22Rv1 (cell line): ENCODE measurements at regions not wholly inside any gene's neighbourhood (a gene's known extent, or its start where the extent isn't known, plus 50 kb on each side); places are given as distances from the start of the nearest gene placed in this dataset.

ENCODE experiments used
- H3K27ac ChIP-seq: fragments of 450-650 bp; 2 replicates; pipeline ENCODE4 v1.5.1; 2017
- CTCF ChIP-seq: fragments of 450-650 bp; IDR thresholded peaks from 2 replicates; pipeline ENCODE4 v1.5.1; 2017; ENCODE audit warnings: mild to moderate bottlenecking
- ZFX ChIP-seq: fragments of 450-650 bp; IDR thresholded peaks from 2 replicates; pipeline ENCODE4 v1.6.1; 2017; ENCODE audit warnings: antibody characterized with exemption, borderline replicate concordance

DNA sequence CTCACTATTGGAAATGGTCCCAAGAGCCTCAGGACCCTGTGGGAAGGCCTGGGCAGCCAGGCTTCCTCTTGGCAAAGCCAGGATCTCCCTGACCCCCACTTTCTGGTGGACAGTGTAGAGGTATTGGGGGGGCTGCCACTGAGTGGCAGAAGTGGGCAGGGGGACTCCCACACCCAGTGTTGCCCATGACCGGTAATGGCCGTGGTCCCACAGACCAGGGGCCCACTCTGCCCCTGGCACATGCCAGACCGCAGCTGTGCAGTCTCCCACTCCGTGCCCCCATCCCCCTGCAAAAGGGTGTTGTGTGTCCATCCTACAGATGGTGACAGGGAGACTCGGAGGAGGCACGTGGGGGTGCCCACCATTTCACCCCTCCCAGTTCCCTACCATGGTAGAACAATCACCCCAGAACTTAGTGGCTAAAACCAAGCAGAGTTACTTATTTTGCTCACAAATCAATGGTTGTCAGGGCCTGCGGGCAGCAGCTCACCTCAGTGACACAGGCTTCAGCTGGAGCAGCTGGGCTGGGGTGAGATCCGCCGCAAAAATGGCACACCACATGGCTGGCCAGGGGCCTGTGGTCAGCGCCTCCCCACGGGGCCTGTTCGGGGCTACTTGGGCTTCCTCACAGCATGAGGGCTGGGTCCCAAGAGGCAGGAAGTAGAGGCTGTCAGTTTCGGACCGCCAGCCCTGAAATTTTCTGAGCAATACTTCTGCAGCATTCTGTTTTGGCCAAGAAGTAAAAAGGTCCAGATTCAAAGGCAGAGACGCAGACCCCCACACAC is 59.0 kb upstream of the ZNF469 start:
- TF ChIP-seq CTCF (no peak), ZFX (no peak)
- no peak overlapping the region for H3K27ac ChIP-seq

DNA sequence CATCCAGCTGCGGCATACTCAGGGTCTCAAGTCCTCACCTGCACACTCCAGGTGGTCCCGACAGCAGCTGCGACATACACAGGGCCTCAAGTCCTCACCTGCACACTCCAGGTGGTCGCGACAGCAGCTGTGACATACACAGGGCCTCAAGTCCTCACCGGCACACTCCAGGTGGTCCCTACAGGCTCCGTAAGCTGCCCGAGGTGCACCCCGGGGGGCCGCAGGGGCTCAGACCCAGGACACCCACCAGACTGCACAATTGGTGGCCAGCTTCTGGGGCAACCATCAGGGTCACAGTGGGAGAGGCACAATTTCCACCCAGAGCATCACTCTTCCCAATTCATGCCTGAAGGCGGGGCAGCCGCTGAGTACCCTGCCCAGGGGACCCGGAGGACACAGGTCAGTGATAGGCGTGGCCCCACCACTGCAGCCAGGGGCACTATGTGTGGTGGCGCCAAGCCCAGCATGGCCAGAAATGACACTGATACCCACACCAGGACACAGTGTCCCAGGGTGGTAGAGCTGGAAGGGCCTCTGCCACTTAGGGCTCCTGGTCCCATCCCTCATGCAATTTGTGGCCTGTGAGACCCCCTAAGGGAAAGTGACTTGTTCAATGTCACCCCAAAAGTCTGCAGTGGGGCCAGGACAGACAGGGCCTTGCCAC is 57.5 kb upstream of the ZNF469 start:
- H3K27ac ChIP-seq: no peak overlapping the region
- TF ChIP-seq CTCF (no peak), ZFX (no peak)

GRCh38 chr16:88325976-88326375 is 56.8 kb upstream of the ZNF469 start:
- TF ChIP-seq CTCF (no peak), ZFX (no peak)
- H3K27ac ChIP-seq: no peak overlapping the region

GRCh38 chr16:88326611-88327485 is 55.9 kb upstream of the ZNF469 start:
- TF ChIP-seq CTCF (no peak), ZFX (no peak)
- no peak overlapping the region for H3K27ac ChIP-seq

DNA sequence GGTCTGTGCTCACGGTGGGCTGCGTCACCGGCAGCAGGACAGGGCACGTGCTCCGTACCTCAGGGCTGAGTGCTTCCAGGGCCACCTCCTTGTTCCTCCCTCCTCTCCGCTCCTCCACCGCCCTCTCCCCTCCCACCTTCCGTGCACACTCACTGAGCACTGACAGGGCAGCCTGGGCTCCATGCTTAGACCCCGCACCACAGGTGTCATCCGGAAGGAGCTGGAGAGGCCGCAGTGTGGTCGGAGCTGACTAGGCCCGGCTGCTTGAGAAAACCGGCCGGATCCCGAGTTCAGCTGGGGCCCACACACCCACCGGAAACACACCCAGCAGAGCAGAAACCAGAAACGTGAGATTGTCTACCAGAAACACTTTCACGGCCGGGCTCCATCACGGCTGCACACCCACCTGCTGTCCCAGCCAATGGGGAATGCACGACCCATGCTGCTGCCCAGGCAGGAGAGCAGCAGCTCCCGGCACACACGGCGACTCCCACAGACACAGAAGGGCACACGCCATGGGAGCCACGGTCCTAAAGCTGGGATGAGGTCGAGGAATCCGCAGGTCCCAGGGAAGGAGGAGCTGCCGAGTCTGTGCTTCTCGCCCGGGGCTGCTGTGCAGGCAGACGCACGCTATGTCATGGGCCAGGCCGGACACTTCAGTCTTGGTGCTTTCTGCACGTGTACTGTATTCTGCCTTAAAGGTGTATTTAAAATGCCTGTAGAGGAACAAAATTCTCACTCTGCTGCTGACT is 55.0 kb upstream of the ZNF469 start:
- H3K27ac ChIP-seq: no peak overlapping the region
- no peak for TF ChIP-seq CTCF
- TF ChIP-seq ZFX: no peak

- no peak overlapping the region for H3K27ac ChIP-seq
- TF ChIP-seq CTCF (no peak), ZFX (no peak)
Observed at GRCh38 chr16:88328313-88328980, 54.3 kb upstream of the ZNF469 start.
